Choroid plexus epithelial cell (primary cell): ENCODE measurements at regions not wholly inside any gene's neighbourhood (a gene's known extent, or its start where the extent isn't known, plus 50 kb on each side); places are given as distances from the start of the nearest gene placed in this dataset.

Experiments
- DNase-seq: peaks from one replicate; pipeline ENCODE4 v3.0.0-alpha.2; 2010; ENCODE audit warnings: low read depth
- H3K4me3 ChIP-seq: 2 replicates; pipeline ENCODE4 v1.5.1; 2011; ENCODE audit warnings: low read depth, mild to moderate bottlenecking, control low read depth, low read length, moderate library complexity
- CTCF ChIP-seq: conservative IDR thresholded peaks from 2 replicates; pipeline ENCODE4 v1.5.1; 2011; ENCODE audit warnings: low read depth, mild to moderate bottlenecking, control low read depth, inconsistent platforms, low read length, moderate library complexity

GRCh38 chr3:22537560-22537959 is 665.6 kb upstream of the UBE2E2 start:
- TF ChIP-seq CTCF: no peak
- no peak overlapping the region for H3K4me3 ChIP-seq
- DNase-seq: peak; percentile 3

- DNase-seq: peak; percentile 70
- H3K4me3 ChIP-seq: no peak overlapping the region
- no peak for TF ChIP-seq CTCF
These were observed 660.8 kb upstream of the UBE2E2 start for GRCh38 chr3:22542311-22542710.

- TF ChIP-seq CTCF: no peak
- no peak overlapping the region for H3K4me3 ChIP-seq
- no peak for DNase-seq
These were observed 647.2 kb upstream of the UBE2E2 start for GRCh38 chr3:22555753-22556435.

- H3K4me3 ChIP-seq: no peak overlapping the region
- no peak for DNase-seq
- TF ChIP-seq CTCF: no peak
These were observed 637.7 kb upstream of the UBE2E2 start for GRCh38 chr3:22565393-22565792.

GRCh38 chr3:22568285-22568684 is 634.8 kb upstream of the UBE2E2 start:
- no peak for DNase-seq
- TF ChIP-seq CTCF: no peak
- no peak overlapping the region for H3K4me3 ChIP-seq

GRCh38 chr3:22569570-22569969 is 633.6 kb upstream of the UBE2E2 start:
- no peak for DNase-seq
- no peak overlapping the region for H3K4me3 ChIP-seq
- no peak for TF ChIP-seq CTCF

GRCh38 chr3:22581007-22581406 is 622.1 kb upstream of the UBE2E2 start:
- TF ChIP-seq CTCF: no peak
- no peak for DNase-seq

More at GRCh38 chr3:22581007-22581406, 622.1 kb upstream of the UBE2E2 start:
- no peak overlapping the region for H3K4me3 ChIP-seq
